BLaER1 (cell line): ENCODE measurements at regions not wholly inside any gene's neighbourhood (a gene's known extent, or its start where the extent isn't known, plus 50 kb on each side); places are given as distances from the start of the nearest gene placed in this dataset.
A peak's percentile ranks its signal among the peaks of the same experiment; 100 is the strongest.
"Not testable (repeated sequence)": the region's sequence is repeated elsewhere in the genome, so short reads cannot be mapped to it uniquely, and the experiment has no call there.

Experiments used
- H3K27ac ChIP-seq: shearing (Covaris generic); formaldehyde crosslinking; 2 replicates; pipeline ENCODE4 v1.8.1; 2022
- H3K27me3 ChIP-seq: shearing (Covaris generic); formaldehyde crosslinking; 2 replicates; pipeline ENCODE4 v1.8.1; 2022
- H3K36me3 ChIP-seq: shearing (Covaris generic); formaldehyde crosslinking; 2 replicates; pipeline ENCODE4 v1.8.1; 2022
- H3K4me1 ChIP-seq: shearing (Covaris generic); formaldehyde crosslinking; 2 replicates; pipeline ENCODE4 v1.8.1; 2022
- H3K4me2 ChIP-seq: shearing (Covaris generic); formaldehyde crosslinking; 2 replicates; pipeline ENCODE4 v1.8.1; 2022
- H3K4me3 ChIP-seq: shearing (Covaris generic); formaldehyde crosslinking; 2 replicates; pipeline ENCODE4 v1.8.1; 2022
- H3K9ac ChIP-seq: shearing (Covaris generic); formaldehyde crosslinking; 2 replicates; pipeline ENCODE4 v1.8.1; 2022
- H3K9me3 ChIP-seq: shearing (Covaris generic); formaldehyde crosslinking; 2 replicates; pipeline ENCODE4 v1.8.1; 2022
- H4K20me1 ChIP-seq: shearing (Covaris generic); formaldehyde crosslinking; 2 replicates; pipeline ENCODE4 v1.8.1; 2022
- Cebpa-rat ChIP-seq: shearing (Covaris generic); IDR thresholded peaks from 2 replicates; pipeline ENCODE4 v1.8.1; 2022

DNA sequence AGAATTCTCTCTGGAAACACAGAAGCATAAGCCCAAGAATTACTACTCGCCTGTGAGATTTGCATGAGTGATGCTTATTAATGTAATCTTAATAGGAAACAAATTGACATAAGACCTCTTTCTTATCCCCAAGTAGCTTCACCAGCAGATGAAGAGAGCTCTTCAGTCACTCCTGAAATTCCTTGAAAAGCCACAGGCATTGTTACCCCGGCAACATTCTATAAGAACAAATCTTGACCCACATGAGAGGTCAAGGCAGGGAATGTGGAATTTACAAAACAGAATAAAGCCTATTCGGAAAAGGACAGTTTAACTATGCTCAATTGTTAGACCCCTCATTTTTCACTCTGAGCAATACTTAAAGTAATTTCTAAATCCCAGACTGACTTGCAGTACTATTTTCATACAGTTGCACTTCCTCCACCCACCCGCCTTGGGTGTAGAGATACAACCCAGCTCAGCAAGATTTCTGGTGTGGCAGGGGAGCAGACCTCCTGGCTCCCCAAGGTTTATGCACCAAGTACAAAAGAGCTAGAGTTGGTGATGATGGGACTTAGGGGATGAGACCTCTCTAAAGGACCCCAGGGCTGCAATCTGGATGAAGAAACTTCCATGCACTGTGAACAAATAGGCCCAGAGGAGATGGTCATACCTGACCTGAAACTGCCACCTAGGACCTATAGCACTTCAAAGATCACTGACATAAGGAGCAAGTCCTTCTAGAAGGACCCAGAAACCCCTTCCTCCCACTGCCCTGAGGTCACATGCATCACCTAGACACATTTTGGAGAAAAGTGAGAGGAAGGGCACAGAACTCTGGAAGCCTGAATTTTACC is 242.1 kb downstream of the ZNF608 start:
- Histone ChIP-seq H3K4me2 (no peak overlapping the region), H4K20me1 (no peaks in the 10 kb centered on the region), H3K27ac (no peak overlapping the region), H3K4me1 (no peaks in the 10 kb centered on the region), H3K9ac (no peak overlapping the region), H3K9me3 (no peaks in the 10 kb centered on the region), H3K36me3 (no peaks in the 10 kb centered on the region), H3K4me3 (no peak overlapping the region), H3K27me3 (no peaks in the 10 kb centered on the region)
- TF ChIP-seq Cebpa-rat = no peak

DNA sequence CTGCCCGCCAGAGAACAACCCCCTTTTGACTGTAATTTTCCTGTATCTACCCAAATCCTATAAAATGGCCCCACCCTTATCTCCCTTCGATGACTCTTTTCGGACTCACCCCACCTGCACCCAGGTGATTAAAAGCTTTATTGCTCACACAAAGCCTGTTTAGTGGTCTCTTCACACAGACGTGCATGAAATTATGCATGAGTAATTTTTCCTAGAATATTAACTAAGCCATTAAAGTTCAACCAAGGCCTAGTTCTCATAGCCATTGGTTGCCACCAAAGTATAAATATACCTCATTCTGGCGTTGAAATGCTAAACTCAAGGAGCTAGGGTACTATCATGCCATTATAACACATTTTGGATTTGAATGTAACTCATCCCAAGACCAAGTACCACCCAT is 243.9 kb downstream of the ZNF608 start:
- no peaks in the 10 kb centered on the region for H4K20me1 ChIP-seq
- H3K4me2 ChIP-seq = no peak overlapping the region
- H3K4me1 ChIP-seq = no peaks in the 10 kb centered on the region
- no peak overlapping the region for H3K4me3 ChIP-seq
- TF ChIP-seq Cebpa-rat = no peak
- no peaks in the 10 kb centered on the region for H3K9me3 ChIP-seq
- H3K27ac ChIP-seq = no peak overlapping the region
- H3K27me3 ChIP-seq = no peaks in the 10 kb centered on the region
- no peak overlapping the region for H3K9ac ChIP-seq
- no peaks in the 10 kb centered on the region for H3K36me3 ChIP-seq

DNA sequence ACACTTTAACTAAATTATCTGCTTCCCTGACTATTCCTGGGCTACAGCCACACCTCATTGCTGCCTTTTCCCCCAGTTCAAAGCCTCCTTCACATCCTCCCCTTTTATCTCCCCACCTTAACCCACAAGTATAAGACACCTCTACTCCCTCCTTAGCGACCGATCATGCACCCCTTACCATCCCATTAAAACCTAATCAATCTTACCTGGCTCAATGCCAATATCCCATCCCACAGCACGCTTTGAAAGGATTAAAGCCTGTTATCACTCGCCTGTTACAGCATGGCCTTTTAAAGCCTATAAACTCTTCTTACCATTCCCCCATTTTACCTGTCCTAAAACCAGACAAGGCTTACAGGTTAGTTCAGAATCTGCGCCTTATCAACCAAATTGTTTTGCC is 246.6 kb downstream of the ZNF608 start:
- H3K27me3 ChIP-seq, H3K9me3 ChIP-seq, H4K20me1 ChIP-seq, H3K4me1 ChIP-seq, H3K36me3 ChIP-seq, H3K4me3 ChIP-seq, H3K9ac ChIP-seq, H3K4me2 ChIP-seq, H3K27ac ChIP-seq: not testable (repeated sequence)

- not testable (repeated sequence) for H3K4me2 ChIP-seq, H3K9me3 ChIP-seq, H3K4me1 ChIP-seq, H3K27ac ChIP-seq, H3K27me3 ChIP-seq, H3K36me3 ChIP-seq, H3K9ac ChIP-seq, H4K20me1 ChIP-seq, H3K4me3 ChIP-seq
Measured at GRCh38 chr5:124496968-124497367, 249.5 kb downstream of the ZNF608 start.

- TF ChIP-seq Cebpa-rat = no peak
Measured at GRCh38 chr5:124494540-124495116, 251.8 kb downstream of the ZNF608 start.

GRCh38 chr5:124492444-124493224 is 253.8 kb downstream of the ZNF608 start:
- Histone ChIP-seq H3K4me2 (no peak overlapping the region), H3K4me1 (no peaks in the 10 kb centered on the region), H4K20me1 (no peaks in the 10 kb centered on the region), H3K27me3 (no peaks in the 10 kb centered on the region), H3K27ac (no peak overlapping the region), H3K4me3 (no peak overlapping the region), H3K9me3 (peaks cover 48% of the 10 kb centered on the region), H3K9ac (no peak overlapping the region), H3K36me3 (no peaks in the 10 kb centered on the region)
- TF ChIP-seq Cebpa-rat = no peak

More at GRCh38 chr5:124494540-124495116, 251.8 kb downstream of the ZNF608 start:
- H3K9me3 ChIP-seq = peaks cover 29% of the 10 kb centered on the region
- H4K20me1 ChIP-seq = no peaks in the 10 kb centered on the region
- no peak overlapping the region for H3K4me3 ChIP-seq
- no peak overlapping the region for H3K4me2 ChIP-seq
- H3K4me1 ChIP-seq = no peaks in the 10 kb centered on the region
- H3K36me3 ChIP-seq = no peaks in the 10 kb centered on the region
- no peak overlapping the region for H3K9ac ChIP-seq
- H3K27ac ChIP-seq = no peak overlapping the region
- no peaks in the 10 kb centered on the region for H3K27me3 ChIP-seq

- not testable (repeated sequence) for H3K9ac ChIP-seq, H3K27ac ChIP-seq, H3K4me2 ChIP-seq, H3K27me3 ChIP-seq, H3K4me1 ChIP-seq, H4K20me1 ChIP-seq, H3K4me3 ChIP-seq, H3K36me3 ChIP-seq
- H3K9me3 ChIP-seq = peaks cover 49% of the 10 kb centered on the region
Measured at GRCh38 chr5:124490315-124490714, 256.1 kb downstream of the ZNF608 start.

DNA sequence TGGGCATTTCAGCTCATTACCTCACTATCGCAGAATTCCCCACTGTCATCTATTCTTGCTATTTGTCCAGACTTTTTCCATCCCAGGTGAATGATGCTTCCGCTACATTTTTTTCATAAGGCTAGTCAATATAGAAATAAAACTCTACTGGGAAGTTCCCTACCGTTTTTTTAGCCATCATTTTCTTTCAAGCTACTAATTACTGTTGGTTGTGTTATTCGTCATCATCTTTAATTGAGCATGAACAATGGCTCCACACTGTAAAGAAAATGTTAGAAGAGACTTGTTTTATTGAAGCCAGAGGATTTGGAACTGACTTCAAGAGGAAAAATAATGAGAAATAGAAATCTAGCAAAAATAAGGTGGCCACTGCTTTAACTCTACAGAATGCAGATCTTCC is 265.0 kb downstream of the ZNF608 start:
- Histone ChIP-seq H3K9me3 (peaks cover 7% of the 10 kb centered on the region; the same call in 1 of the 2 replicates), H3K36me3 (no peaks in the 10 kb centered on the region), H3K27me3 (no peaks in the 10 kb centered on the region), H4K20me1 (no peaks in the 10 kb centered on the region), H3K27ac (no peak overlapping the region), H3K9ac (no peak overlapping the region), H3K4me1 (peaks cover 9% of the 10 kb centered on the region), H3K4me3 (no peak overlapping the region), H3K4me2 (no peak overlapping the region)
- no peak for TF ChIP-seq Cebpa-rat

GRCh38 chr5:124480964-124481363 is 265.5 kb downstream of the ZNF608 start:
- TF ChIP-seq Cebpa-rat = peak; percentile 30; the same call in 1 of the 2 replicates
- no peak overlapping the region for H3K9ac ChIP-seq
- no peaks in the 10 kb centered on the region for H3K36me3 ChIP-seq
- 0 out of 2 replicates have a peak overlapping the region, but pooled peaks have one; percentile 26 for H3K4me2 ChIP-seq
- no peaks in the 10 kb centered on the region for H4K20me1 ChIP-seq
- H3K4me3 ChIP-seq = no peak overlapping the region
- H3K27me3 ChIP-seq = no peaks in the 10 kb centered on the region
- H3K9me3 ChIP-seq = peaks cover 7% of the 10 kb centered on the region; the same call in 1 of the 2 replicates
- H3K4me1 ChIP-seq = peaks cover 9% of the 10 kb centered on the region
- H3K27ac ChIP-seq = no peak overlapping the region

DNA sequence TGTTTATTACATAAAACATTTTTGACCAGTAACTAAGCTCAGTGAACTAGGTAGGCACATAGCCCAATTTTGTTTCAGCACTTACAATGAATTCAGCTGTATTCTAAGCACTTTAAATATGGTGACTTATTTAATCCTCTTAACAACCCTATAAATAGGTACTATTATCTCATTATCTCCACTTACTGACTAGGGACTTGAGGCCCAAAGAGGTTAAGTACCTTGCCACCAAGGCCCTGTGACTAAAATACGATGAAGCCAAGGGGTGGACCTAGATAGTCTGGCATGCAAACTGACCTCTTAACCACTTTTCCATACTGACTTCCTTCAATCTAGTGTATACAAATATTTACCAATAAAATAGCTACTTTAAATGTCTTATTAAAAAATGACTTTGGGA is 266.4 kb downstream of the ZNF608 start:
- Histone ChIP-seq H3K27me3 (no peaks in the 10 kb centered on the region), H3K9me3 (peaks cover 7% of the 10 kb centered on the region; the same call in 1 of the 2 replicates), H3K4me1 (peaks cover 9% of the 10 kb centered on the region), H3K9ac (no peak overlapping the region), H3K36me3 (no peaks in the 10 kb centered on the region), H3K27ac (no peak overlapping the region), H3K4me3 (no peak overlapping the region), H3K4me2 (no peak overlapping the region), H4K20me1 (no peaks in the 10 kb centered on the region)
- TF ChIP-seq Cebpa-rat = no peak
